IMR-90 (cell line): ENCODE measurements at regions not wholly inside any gene's neighbourhood (a gene's known extent, or its start where the extent isn't known, plus 50 kb on each side); places are given as distances from the start of the nearest gene placed in this dataset.

Experiments
- ATAC-seq: fragments of 200-7000 bp; cut with Tn5 transposase; 2 replicates; pipeline ENCODE4 v1.9.1; 2020; ENCODE audit warnings: low read depth, mild to moderate bottlenecking, moderate library complexity
- BruUV-seq: library from RNA; stranded (reverse); fragments of 400-500 nt; replicated peaks from 2 replicates; lab custom pipeline; 2021; lab: Mats Ljungman, UMichigan
- CTCF ChIA-PET: fragments of 300-600 bp; formaldehyde crosslinking; extraction: SDS; loops from one replicate; lab custom pipeline; 2021; ENCODE audit warnings: antibody characterized with exemption; lab: Yijun Ruan, JAX
- POLR2A ChIA-PET: fragments of 300-600 bp; sonication (Branson Sonifier 250); formaldehyde crosslinking; loops from one replicate; lab custom pipeline; 2022; ENCODE audit warnings: antibody characterized with exemption; ENCODE audit not compliant: unreplicated experiment; lab: Charles Lee
- DNase-seq: peaks from one replicate; pipeline ENCODE4 v3.0.0; 2013
- H2AFZ ChIP-seq: replicated peaks from 2 replicates; pipeline ENCODE3; 2013; ENCODE audit warnings: low read length, mild to moderate bottlenecking; ENCODE audit not compliant: poor library complexity
- H2AK5ac ChIP-seq: 2 replicates; pipeline ENCODE4 v1.6.1; 2013; ENCODE audit warnings: low read depth, low read length, inconsistent platforms
- H2AK9ac ChIP-seq: replicated peaks from 2 replicates; pipeline ENCODE3; 2013; ENCODE audit warnings: mild to moderate bottlenecking, low read depth, low read length, moderate library complexity; ENCODE audit not compliant: poor library complexity
- H2BK120ac ChIP-seq: 2 replicates; pipeline ENCODE4 v1.6.1; 2013; ENCODE audit warnings: low read depth, low read length, inconsistent platforms
- H2BK15ac ChIP-seq: 3 replicates; pipeline ENCODE4 v1.6.1; 2013; ENCODE audit warnings: low read depth, low read length, inconsistent platforms
- H2BK20ac ChIP-seq: 2 replicates; pipeline ENCODE4 v1.6.1; 2013; ENCODE audit warnings: low read depth, mild to moderate bottlenecking, inconsistent platforms, low read length, moderate library complexity
- H2BK5ac ChIP-seq: 2 replicates; pipeline ENCODE4 v1.6.1; 2013; ENCODE audit warnings: mild to moderate bottlenecking, low read depth, low read length, inconsistent platforms; ENCODE audit not compliant: poor library complexity, severe bottlenecking
- H3K14ac ChIP-seq: replicated peaks from 2 replicates; pipeline ENCODE4 v1.6.1; 2013; ENCODE audit warnings: low read depth, low read length, inconsistent platforms
- H3K18ac ChIP-seq: 2 replicates; pipeline ENCODE4 v1.6.1; 2013; ENCODE audit warnings: low read depth, low read length, control low read depth
- H3K23ac ChIP-seq: 2 replicates; pipeline ENCODE4 v1.6.1; 2013; ENCODE audit warnings: low read depth, low read length, inconsistent platforms
- H3K27ac ChIP-seq: 2 replicates; pipeline ENCODE4 v1.5.1; 2013; ENCODE audit warnings: mild to moderate bottlenecking, control low read depth, low read length; ENCODE audit not compliant: insufficient read depth
- H3K27me3 ChIP-seq: 2 replicates; pipeline ENCODE4 v1.6.1; 2013; ENCODE audit warnings: low read length; ENCODE audit not compliant: control insufficient read depth, insufficient read depth
- H3K36me3 ChIP-seq: 2 replicates; pipeline ENCODE4 v1.6.1; 2013; ENCODE audit warnings: low read length, mixed read lengths; ENCODE audit not compliant: control insufficient read depth, insufficient read depth
- H3K4ac ChIP-seq: 2 replicates; pipeline ENCODE4 v1.6.1; 2013; ENCODE audit warnings: low read depth, low read length, inconsistent platforms
- H3K4me1 ChIP-seq: 2 replicates; pipeline ENCODE4 v1.6.1; 2013; ENCODE audit warnings: low read length, mixed read lengths; ENCODE audit not compliant: control insufficient read depth, insufficient read depth
- H3K4me2 ChIP-seq: 2 replicates; pipeline ENCODE4 v1.6.1; 2013; ENCODE audit warnings: low read depth, mild to moderate bottlenecking, control low read depth, low read length, moderate library complexity
- H3K4me3 ChIP-seq: 2 replicates; pipeline ENCODE4 v1.5.1; 2013; ENCODE audit warnings: low read depth, mild to moderate bottlenecking, control low read depth, low read length, moderate library complexity; ENCODE audit not compliant: insufficient read depth
- H3K56ac ChIP-seq: 2 replicates; pipeline ENCODE4 v1.6.1; 2013; ENCODE audit warnings: low read length, inconsistent platforms; ENCODE audit not compliant: insufficient read depth; ENCODE audit errors: extremely low read depth
- H3K79me1 ChIP-seq, 2 experiments: 2 replicates each; pipeline ENCODE4 v1.6.1; 2013; ENCODE audit warnings: low read length in 2 of 2, inconsistent platforms in 1 of 2, low read depth in 1 of 2
- H3K9ac ChIP-seq: 2 replicates; pipeline ENCODE4 v1.6.1; 2013; ENCODE audit warnings: low read depth, low read length, control low read depth
- H3K9me1 ChIP-seq: 2 replicates; pipeline ENCODE4 v1.6.1; 2013; ENCODE audit warnings: low read length, inconsistent platforms; ENCODE audit not compliant: insufficient read depth
- H3K9me3 ChIP-seq: 2 replicates; pipeline ENCODE4 v1.6.1; 2013; ENCODE audit warnings: low read length; ENCODE audit not compliant: control insufficient read depth, insufficient read depth
- H4K20me1 ChIP-seq: 2 replicates; pipeline ENCODE4 v1.6.1; 2013; ENCODE audit warnings: low read length, inconsistent platforms; ENCODE audit not compliant: insufficient read depth
- H4K5ac ChIP-seq: 2 replicates; pipeline ENCODE4 v1.6.1; 2013; ENCODE audit warnings: mild to moderate bottlenecking, low read depth, low read length, control low read depth
- H4K8ac ChIP-seq, 2 experiments: 2 replicates each; pipeline ENCODE4 v1.6.1; 2013; ENCODE audit warnings: low read depth in 2 of 2, low read length in 2 of 2, control low read depth in 1 of 2, inconsistent platforms in 1 of 2
- H4K91ac ChIP-seq: 2 replicates; pipeline ENCODE4 v1.6.1; 2013; ENCODE audit warnings: low read depth, low read length, inconsistent platforms; ENCODE audit not compliant: insufficient read depth
- CEBPB ChIP-seq: IDR thresholded peaks from 2 replicates; pipeline ENCODE4 v1.6.1; 2012; ENCODE audit warnings: low read depth, low read length, improper control_type of control experiment
- CTCF ChIP-seq: conservative IDR thresholded peaks from 2 replicates; pipeline ENCODE4 v1.5.1; 2012; ENCODE audit warnings: mild to moderate bottlenecking, low read depth, low read length, improper control_type of control experiment
- ELK1 ChIP-seq: fragments of 150-350 bp; IDR thresholded peaks from 2 replicates; pipeline ENCODE4 v1.6.1; 2016; ENCODE audit warnings: low read depth, mild to moderate bottlenecking, low read length, moderate library complexity, borderline replicate concordance
- MAFK ChIP-seq: IDR thresholded peaks from 2 replicates; pipeline ENCODE4 v1.6.1; 2012; ENCODE audit warnings: low read depth, low read length, improper control_type of control experiment
- NFE2L2 ChIP-seq: fragments of 150-350 bp; IDR thresholded peaks from 2 replicates; pipeline ENCODE4 v1.6.1; 2016; ENCODE audit warnings: low read depth, mild to moderate bottlenecking, low read length
- RCOR1 ChIP-seq: IDR thresholded peaks from 2 replicates; pipeline ENCODE4 v1.6.1; 2012; ENCODE audit warnings: mild to moderate bottlenecking, low read length, improper control_type of control experiment; ENCODE audit not compliant: insufficient replicate concordance
- WGBS, 2 experiments: methylation state at CpG; one replicate each; pipeline versions ENCODE4 v1.1.5 to v1.1.7; 2013; ENCODE audit warnings: missing lambda C conversion rate in 2 of 2; ENCODE audit not compliant: insufficient read length in 1 of 2; ENCODE audit errors: extremely low coverage in 2 of 2; 5-methylcytosine and 5-hydroxymethylcytosine counted together
- dilution Hi-C: fragments of 300-500 bp; cut with HindIII; formaldehyde crosslinking; loops from one replicate; pipeline ENCODE4 v1.14.3; 2018; ENCODE audit warnings: low sequenced_read_pairs; ENCODE audit not compliant: unreplicated experiment
- in situ Hi-C: fragments of 300-500 bp; cut with MboI; formaldehyde crosslinking; loops from 3 replicates; pipeline ENCODE4 v1.14.3; 2019; ENCODE audit warnings: low sequenced_read_pairs, inconsistent platforms, mixed read lengths
- intact Hi-C: fragments of 100-400 bp; cut with micrococcal nuclease; formaldehyde crosslinking; loops from 2 replicates; pipeline ENCODE4 v1.10.0; 2022

GRCh38 chr12:100061814-100062213 lies 77.1 kb upstream of the ANKS1B start:
- no peak overlapping the region for H4K5ac ChIP-seq
- H3K9me3 ChIP-seq = no peaks in the 10 kb centered on the region
- H3K23ac ChIP-seq = no peak overlapping the region
- CTCF ChIA-PET = no interaction called here
- H3K79me1 ChIP-seq = no peaks in the 10 kb centered on the region; a peak in 1 of 4 replicates
- no peak overlapping the region for H2AK5ac ChIP-seq
- ATAC-seq = no peak
- H3K36me3 ChIP-seq = 0 out of 2 replicates have a peak, but pooled peaks cover 4% of the 10 kb centered on the region
- POLR2A ChIA-PET = no interaction called here
- H3K4me1 ChIP-seq = no peaks in the 10 kb centered on the region
- peak; percentile 24 for DNase-seq
- TF ChIP-seq ELK1 = no peak
- no peak for TF ChIP-seq MAFK
- no peak for TF ChIP-seq CEBPB
- TF ChIP-seq NFE2L2 = no peak
- TF ChIP-seq RCOR1 = no peak
- no peak for TF ChIP-seq CTCF
- no CpG with 5 or more reads among the region's 3 CpGs for WGBS, 2 experiments
- intact Hi-C loops (no loop called here), dilution Hi-C loops (no loop called here), in situ Hi-C loops (no loop called here)
- H2BK20ac ChIP-seq = no peak overlapping the region
- H4K91ac ChIP-seq = no peak overlapping the region
- no peak overlapping the region for H3K14ac ChIP-seq
- no TSS peak for BruUV-seq
- no peak overlapping the region for H2AK9ac ChIP-seq
- no peak overlapping the region for H3K27ac ChIP-seq
- no peak overlapping the region for H3K56ac ChIP-seq
- H2BK120ac ChIP-seq = no peak overlapping the region
- no peak overlapping the region for H2BK5ac ChIP-seq
- H2AFZ ChIP-seq = no peak overlapping the region
- no peak overlapping the region for H4K8ac ChIP-seq
- H3K4ac ChIP-seq = no peak overlapping the region
- no peak overlapping the region for H3K18ac ChIP-seq
- H4K20me1 ChIP-seq = no peaks in the 10 kb centered on the region
- H2BK15ac ChIP-seq = no peak overlapping the region
- no peaks in the 10 kb centered on the region for H3K27me3 ChIP-seq
- no peak overlapping the region for H3K9ac ChIP-seq
- no peak overlapping the region for H3K4me2 ChIP-seq
- H3K4me3 ChIP-seq = no peak overlapping the region
- no peaks in the 10 kb centered on the region for H3K9me1 ChIP-seq
